ENCODE measurements at regions not wholly inside any gene's neighbourhood (a gene's known extent, or its start where the extent isn't known, plus 50 kb on each side); places are given as distances from the start of the nearest gene placed in this dataset.

DNA sequence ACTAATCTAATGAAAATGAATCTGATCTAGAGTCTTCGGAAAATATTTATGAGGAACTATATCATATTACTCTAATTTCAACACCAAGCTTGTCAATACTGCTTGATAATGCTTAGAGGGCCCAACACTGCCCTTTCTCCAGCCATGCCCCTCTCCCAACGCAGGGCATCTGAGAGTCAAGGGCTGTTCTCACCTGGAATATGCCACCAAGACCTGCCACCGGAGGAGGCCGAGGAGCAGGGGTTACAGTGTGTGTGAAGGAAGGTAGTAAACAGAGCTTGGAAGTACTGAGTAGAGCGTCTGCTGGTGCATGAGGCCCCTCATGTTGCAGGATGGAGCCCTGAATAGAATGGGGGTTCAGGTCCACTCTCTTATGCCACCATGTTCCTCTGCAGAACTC, 301.3 kb upstream of the MPDZ start:
- H3K9me3 ChIP-seq (ENCODE audit: severe bottlenecking) = no peaks in the 10 kb centered on the region
- DNase-seq = no peak
- H3K36me3 ChIP-seq = no peaks in the 10 kb centered on the region
- H3K27me3 ChIP-seq (ENCODE audit: insufficient read depth, low read depth, severe bottlenecking) = no peaks in the 10 kb centered on the region
- no peak overlapping the region for H3K27ac ChIP-seq
- no peak for TF ChIP-seq CTCF (IDR thresholded peaks at IDR 0.05; ENCODE audit: low read depth, low read length)
- no peak overlapping the region for H3K4me3 ChIP-seq (ENCODE audit: low read depth, low read length)

GRCh38 chr9:13580131-13580530, 300.6 kb upstream of the MPDZ start:
- H3K27me3 ChIP-seq (ENCODE audit: insufficient read depth, low read depth, severe bottlenecking) = no peaks in the 10 kb centered on the region
- TF ChIP-seq CTCF (IDR thresholded peaks at IDR 0.05; ENCODE audit: low read depth, low read length) = no peak
- H3K4me3 ChIP-seq (ENCODE audit: low read depth, low read length) = no peak overlapping the region
- no peak for DNase-seq
- no peak overlapping the region for H3K27ac ChIP-seq
- no peaks in the 10 kb centered on the region for H3K36me3 ChIP-seq
- H3K9me3 ChIP-seq (ENCODE audit: severe bottlenecking) = no peaks in the 10 kb centered on the region

- no peak for TF ChIP-seq CTCF (IDR thresholded peaks at IDR 0.05; ENCODE audit: low read depth, low read length)
- H3K4me3 ChIP-seq (ENCODE audit: low read depth, low read length) = no peak overlapping the region
- no peaks in the 10 kb centered on the region for H3K9me3 ChIP-seq (ENCODE audit: severe bottlenecking)
- no peak overlapping the region for H3K27ac ChIP-seq
- H3K36me3 ChIP-seq = no peaks in the 10 kb centered on the region
- no peaks in the 10 kb centered on the region for H3K27me3 ChIP-seq (ENCODE audit: insufficient read depth, low read depth, severe bottlenecking)
- no peak for DNase-seq
Measured at GRCh38 chr9:13576101-13576500, 296.6 kb upstream of the MPDZ start.

DNA sequence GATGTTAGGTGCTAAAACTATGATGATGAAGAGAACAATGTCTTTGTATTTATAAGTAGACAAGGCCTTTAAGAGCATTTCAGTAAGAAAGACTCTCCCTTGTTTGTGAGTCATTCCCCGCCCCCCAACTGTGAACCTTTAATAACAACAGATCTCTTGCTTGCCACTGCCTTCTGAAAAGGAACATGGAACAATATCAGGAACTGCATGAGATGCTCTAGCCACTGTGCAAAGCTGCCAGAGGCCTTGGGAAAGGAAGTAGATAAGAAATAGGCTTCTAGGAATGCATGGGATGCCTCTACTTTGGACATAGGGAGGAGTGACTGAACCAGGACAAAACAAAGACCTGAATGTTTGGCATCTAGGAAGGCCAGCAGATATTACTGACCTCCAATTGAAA, 296.1 kb upstream of the MPDZ start:
- Histone ChIP-seq H3K9me3 (ENCODE audit: severe bottlenecking) (no peaks in the 10 kb centered on the region), H3K27me3 (ENCODE audit: insufficient read depth, low read depth, severe bottlenecking) (no peaks in the 10 kb centered on the region), H3K27ac (no peak overlapping the region), H3K4me3 (ENCODE audit: low read depth, low read length) (no peak overlapping the region), H3K36me3 (no peaks in the 10 kb centered on the region)
- no peak for DNase-seq
- no peak for TF ChIP-seq CTCF (IDR thresholded peaks at IDR 0.05; ENCODE audit: low read depth, low read length)

DNA sequence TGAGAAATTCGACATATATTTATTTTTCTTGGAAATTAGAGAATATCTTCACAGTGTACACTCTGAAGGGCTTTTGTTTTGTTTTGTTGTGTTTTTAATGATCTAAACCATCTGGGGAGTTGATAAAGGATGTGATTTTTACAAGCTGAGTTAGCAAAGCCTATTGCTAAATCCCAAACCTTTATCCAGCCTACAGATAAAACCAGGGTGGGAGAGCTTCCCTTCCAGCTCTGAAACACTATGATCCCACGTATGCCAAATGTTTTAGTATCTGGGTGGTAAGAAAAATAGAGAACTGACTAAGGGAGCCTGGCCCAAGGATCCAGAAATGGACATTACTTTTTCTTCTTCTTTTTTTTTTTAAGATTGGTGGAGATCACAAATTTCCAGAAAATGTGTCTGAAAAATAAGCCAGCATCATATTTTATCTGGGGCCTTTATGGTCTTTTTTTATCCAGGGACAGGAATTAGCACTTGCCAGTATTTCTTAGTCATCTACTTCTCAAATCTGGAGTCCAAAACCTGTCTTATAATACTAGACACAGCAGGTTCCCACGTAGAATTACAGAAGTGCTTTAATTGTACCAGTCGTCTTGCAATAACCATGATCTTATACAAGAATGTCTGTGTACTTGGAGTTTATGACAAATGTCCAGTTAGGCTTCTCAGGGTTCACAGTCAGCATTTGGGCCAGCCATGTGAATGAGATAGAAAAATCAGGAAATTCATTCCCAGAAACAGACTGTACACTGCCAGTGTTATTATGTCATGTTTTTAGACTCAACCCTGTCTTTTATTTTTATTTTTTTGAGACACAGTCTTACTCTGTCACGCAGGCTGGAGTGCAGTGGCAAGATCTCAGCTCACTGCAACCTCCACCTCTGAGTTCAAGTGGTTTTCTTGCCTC, 290.8 kb upstream of the MPDZ start:
- Histone ChIP-seq H3K27ac (no peak overlapping the region), H3K27me3 (ENCODE audit: insufficient read depth, low read depth, severe bottlenecking) (no peaks in the 10 kb centered on the region), H3K36me3 (no peaks in the 10 kb centered on the region), H3K9me3 (ENCODE audit: severe bottlenecking) (no peaks in the 10 kb centered on the region), H3K4me3 (ENCODE audit: low read depth, low read length) (no peak overlapping the region)
- no peak for DNase-seq
- no peak for TF ChIP-seq CTCF (IDR thresholded peaks at IDR 0.05; ENCODE audit: low read depth, low read length)
